Activated naive CD4-positive, alpha-beta T cell treated with anti-CD3 and anti-CD28 coated beads, Interleukin-2, amount 50 U/mL, for 16 hours (primary cell): ENCODE measurements at regions not wholly inside any gene's neighbourhood (a gene's known extent, or its start where the extent isn't known, plus 50 kb on each side); places are given as distances from the start of the nearest gene placed in this dataset.
"Not testable (repeated sequence)": the region's sequence is repeated elsewhere in the genome, so short reads cannot be mapped to it uniquely, and the experiment has no call there.

Experiments
- DNase-seq: peaks from one replicate; pipeline ENCODE4 v3.0.0-alpha.2; 2020

GRCh38 chr7:79775911-79776310 lies 322.4 kb upstream of the MAGI2 start:
- DNase-seq = no peak

GRCh38 chr7:79774150-79774549 lies 320.7 kb upstream of the MAGI2 start:
- no peak for DNase-seq

DNA sequence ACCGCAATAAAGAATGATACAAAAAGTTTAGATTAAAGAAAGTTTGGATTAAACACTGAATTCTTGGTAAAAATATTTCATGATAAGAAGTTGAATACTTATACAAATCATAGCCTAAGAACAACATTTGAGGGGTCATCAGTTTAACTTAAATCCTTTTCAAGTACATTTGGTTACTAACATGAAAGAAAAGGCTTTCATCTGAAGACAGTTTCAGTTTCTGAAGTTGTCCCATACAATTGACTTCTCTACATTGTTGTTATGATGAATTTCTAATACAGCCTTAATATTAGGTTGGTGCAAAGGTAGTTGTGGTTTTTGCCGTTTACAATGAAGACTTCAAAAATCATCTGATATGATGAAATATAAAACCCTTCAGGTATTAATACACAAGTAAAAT lies 317.5 kb upstream of the MAGI2 start:
- no peak for DNase-seq

- no peak for DNase-seq
Observed at GRCh38 chr7:79770063-79770462, 316.6 kb upstream of the MAGI2 start.

DNA sequence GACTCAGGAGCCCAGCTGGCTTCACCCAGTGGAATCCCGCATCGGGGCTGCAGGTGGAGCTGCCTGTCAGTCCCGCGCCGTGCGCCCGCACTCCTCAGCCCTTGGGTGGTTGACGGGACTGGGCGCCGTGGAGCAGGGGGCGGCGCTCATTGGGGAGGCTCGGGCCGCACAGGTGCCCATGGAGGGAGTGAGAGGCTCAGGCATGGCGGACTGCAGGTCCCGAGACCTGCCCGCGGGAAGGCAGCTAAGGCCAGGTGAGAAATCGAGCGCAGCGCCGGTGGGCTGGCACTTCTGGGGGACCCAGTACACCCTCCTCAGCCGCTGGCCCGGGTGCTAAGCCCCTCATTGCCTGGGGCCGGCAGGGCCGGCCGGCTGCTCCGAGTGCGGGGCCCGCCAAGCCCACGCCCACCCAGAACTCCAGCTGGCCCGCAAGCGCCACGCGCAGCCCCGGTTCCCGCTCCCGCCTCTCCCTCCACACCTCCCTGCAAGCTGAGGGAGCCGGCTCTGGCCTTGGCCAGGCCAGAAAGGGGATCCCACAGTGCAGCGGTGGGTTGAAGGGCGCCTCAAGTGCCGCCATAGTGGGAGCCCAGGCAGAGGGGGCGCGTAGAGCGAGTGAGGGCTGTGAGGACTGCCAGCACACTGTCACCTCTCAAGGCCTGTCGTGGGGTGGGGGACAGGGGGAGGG lies 314.6 kb upstream of the MAGI2 start:
- not testable (repeated sequence) for DNase-seq

- DNase-seq = not testable (repeated sequence)
Observed at GRCh38 chr7:79767192-79767591, 313.7 kb upstream of the MAGI2 start.

- DNase-seq = no peak
Observed at GRCh38 chr7:79761876-79762429, 308.5 kb upstream of the MAGI2 start.

- not testable (repeated sequence) for DNase-seq
Observed at GRCh38 chr7:79750941-79751340, 297.5 kb upstream of the MAGI2 start.

DNA sequence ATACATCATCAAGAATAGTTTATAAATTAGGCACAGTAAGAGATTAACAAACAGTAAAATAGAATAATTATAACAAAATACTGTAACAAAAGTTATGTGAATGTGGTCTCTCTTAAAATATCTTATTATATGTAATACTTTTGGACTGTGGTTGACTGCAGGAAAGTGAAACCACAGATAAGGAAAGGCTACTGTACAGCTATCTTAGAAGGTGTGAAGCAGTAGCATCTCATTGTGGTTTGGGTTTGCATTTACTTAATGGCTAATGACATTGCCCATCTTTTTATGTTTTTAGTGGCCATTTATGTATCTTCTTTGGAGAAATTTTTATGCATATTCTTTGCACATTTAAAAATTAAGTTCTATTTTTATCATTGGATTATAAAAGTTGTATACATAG lies 296.4 kb upstream of the MAGI2 start:
- DNase-seq = no peak

DNA sequence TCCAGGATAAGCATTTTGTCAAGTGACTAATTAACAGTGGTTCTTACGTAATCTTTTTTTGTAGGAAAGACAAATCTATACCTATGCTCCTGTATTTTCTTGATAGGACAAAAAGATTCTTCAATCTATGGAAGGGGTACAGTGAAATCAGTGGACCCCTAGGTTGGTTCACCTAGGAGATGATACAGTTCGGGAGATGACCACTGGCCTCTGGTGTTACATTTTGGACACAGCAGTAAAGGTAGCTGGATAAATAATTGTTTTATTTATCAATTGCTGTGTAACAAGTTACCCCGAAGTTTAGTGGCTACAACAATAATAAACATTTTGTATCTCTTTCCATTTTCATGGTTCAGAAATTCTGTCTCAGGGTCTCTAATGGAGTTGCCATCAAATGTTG lies 288.2 kb upstream of the MAGI2 start:
- DNase-seq = no peak

GRCh38 chr7:79740076-79740475 lies 286.6 kb upstream of the MAGI2 start:
- no peak for DNase-seq

DNA sequence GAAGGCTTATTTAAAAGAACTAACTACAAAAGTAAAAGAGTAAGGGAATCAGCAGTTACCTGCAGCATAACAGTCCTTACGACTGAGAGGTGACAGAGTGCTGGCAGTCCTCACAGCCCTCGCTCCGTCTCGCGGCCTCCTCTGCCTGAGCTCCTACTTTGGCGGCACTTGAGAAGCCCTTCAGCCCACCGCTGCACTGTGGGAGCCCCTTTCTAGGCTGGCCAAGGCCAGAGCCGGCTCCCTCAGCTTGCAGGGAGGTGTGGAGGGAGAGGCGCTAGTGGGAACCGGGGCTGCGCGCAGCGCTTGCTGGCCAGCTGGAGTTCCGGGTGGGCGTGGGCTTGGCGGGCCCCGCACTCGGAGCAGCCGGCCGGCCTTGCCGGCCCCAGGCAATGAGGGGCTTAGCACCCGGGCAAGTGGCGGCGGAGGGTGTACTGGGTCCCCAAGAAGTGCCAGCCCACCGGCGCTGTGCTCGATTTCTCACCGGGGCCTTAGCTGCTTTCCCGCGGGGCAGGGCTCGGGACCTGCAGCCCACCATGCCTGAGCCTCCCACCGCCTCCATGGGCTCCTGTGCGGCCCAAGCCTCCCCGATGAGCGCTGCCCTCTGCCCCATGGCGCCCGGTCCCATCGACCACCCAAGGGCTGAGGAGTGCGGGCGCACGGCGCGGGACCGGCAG lies 285.7 kb upstream of the MAGI2 start:
- DNase-seq = not testable (repeated sequence)

DNA sequence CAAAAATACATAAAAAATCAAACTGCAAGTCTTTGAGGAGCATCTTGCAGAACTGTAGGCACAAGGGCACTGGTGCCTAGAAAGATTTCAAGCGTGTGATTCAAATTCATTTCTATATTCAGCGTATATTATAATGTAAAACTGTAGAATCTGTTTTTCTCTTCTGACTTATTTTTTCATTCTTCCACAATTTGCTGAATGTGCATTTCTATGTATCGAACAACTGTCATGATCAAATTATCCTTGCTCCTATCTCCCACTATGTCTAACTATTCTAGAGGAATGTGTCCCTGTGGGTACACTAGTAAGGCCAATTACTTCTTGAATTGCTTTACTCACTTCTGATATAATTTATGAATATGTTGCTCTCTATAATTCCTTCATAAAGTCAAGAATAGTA lies 283.0 kb upstream of the MAGI2 start:
- no peak for DNase-seq

GRCh38 chr7:79735012-79735411 lies 281.5 kb upstream of the MAGI2 start:
- DNase-seq = no peak

GRCh38 chr7:79734181-79734580 lies 280.7 kb upstream of the MAGI2 start:
- no peak for DNase-seq

GRCh38 chr7:79732535-79732934 lies 279.1 kb upstream of the MAGI2 start:
- DNase-seq = no peak

DNA sequence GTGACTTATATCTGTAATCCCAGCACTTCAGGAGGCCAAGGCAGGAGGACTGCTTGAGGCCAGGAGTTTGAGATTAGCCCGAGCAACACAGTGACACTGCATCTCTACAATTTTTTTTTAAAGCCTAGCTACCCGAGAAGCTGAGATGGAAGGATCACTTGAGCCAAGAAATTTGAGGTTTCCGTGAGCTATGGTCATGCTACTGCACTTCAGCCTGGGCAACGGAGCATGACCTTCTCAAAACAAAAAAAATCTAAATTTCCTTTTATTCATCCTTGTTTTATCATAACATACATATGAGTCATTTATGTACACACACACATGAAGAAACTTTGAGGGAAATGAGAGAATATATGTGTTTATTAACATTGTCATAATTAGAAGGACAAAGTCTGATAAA lies 277.5 kb upstream of the MAGI2 start:
- no peak for DNase-seq

- DNase-seq = no peak
Observed at GRCh38 chr7:79723833-79724618, 270.6 kb upstream of the MAGI2 start.

DNA sequence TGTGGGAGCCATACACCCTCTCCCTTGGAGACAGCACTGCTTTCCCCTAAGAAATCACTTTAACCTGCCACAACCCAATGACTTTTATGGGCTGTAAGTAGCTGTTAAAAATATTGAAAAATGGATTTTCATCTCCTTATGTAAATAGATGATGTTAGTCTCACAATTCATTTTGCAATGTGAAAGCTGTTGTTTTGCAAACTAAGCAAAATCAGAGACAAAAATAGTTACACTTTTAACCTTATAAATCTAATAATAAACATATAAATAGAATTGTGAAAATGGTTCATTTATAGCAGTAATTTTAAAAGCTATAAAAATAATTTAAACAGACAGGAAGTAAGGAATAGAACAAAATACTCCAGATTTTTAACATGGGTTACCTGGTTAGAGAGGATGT lies 268.8 kb upstream of the MAGI2 start:
- DNase-seq = no peak

- DNase-seq = no peak
Observed at GRCh38 chr7:79719216-79719615, 265.7 kb upstream of the MAGI2 start.

DNA sequence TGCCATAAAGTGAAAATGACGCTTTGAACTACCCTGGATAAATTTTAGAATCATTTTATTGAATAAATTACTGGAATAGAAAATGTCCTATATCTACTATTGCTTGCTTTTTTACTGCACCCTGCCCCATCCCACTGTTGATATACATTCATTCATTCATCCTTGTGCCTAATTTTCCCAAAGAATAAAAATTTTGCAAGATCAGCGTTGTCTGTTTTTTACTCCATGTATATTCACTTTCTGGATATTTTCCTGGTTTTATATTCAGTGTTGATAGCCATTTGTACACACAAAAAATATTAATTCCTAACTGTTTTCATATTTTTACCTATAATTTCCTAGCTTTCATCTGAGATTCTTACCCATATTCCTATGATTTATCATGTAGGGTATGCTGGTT lies 262.9 kb upstream of the MAGI2 start:
- DNase-seq = no peak

DNA sequence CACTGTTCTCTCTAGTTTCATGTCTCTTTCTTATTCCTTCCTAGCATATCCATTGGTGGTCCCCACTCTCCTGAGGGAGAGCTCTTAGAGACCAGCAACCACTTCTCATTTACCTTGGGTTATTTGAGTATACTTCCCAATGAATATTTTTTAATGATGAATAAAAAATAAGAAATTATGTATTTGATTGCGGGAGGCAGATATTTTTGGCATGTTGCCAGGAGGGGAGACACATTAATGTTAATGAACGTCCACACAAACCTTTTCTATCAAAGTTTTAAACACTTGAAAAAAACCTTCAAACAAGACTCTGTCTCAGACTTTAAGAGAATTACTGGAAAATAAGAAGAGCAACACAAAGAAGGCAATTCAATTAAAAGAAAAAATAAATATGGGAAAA lies 260.6 kb upstream of the MAGI2 start:
- DNase-seq = no peak

- DNase-seq = no peak
Observed at GRCh38 chr7:79713276-79713675, 259.8 kb upstream of the MAGI2 start.

GRCh38 chr7:79711660-79712059 lies 258.2 kb upstream of the MAGI2 start:
- no peak for DNase-seq
